Activated CD4-positive, alpha-beta T cell treated with anti-CD3 and anti-CD28 coated beads, Interleukin-2, amount 10 ng/mL, durations not matched to agents 7 days and 5 days (primary cell): ENCODE measurements at regions not wholly inside any gene's neighbourhood (a gene's known extent, or its start where the extent isn't known, plus 50 kb on each side); places are given as distances from the start of the nearest gene placed in this dataset.
"Not testable (repeated sequence)": the region's sequence is repeated elsewhere in the genome, so short reads cannot be mapped to it uniquely, and the experiment has no call there.

ENCODE experiments used
- CTCF ChIA-PET: fragments of 350-600 bp; sonication (Branson Sonifier 250); formaldehyde crosslinking; loops from one replicate; lab custom pipeline; 2021; ENCODE audit warnings: antibody characterized with exemption; lab: Charles Lee
- POLR2A ChIA-PET: fragments of 350-600 bp; sonication (Branson Sonifier 250); formaldehyde crosslinking; loops from one replicate; lab custom pipeline; 2021; ENCODE audit warnings: antibody characterized with exemption; lab: Charles Lee
- DNase-seq: peaks from one replicate; pipeline ENCODE4 v3.0.0-alpha.2; 2020
- H3K27ac Mint-ChIP-seq: one replicate; pipeline ENCODE4 v1.8.0; 2021; ENCODE audit warnings: mild to moderate bottlenecking, moderate library complexity, mixed read lengths
- H3K27me3 Mint-ChIP-seq: one replicate; pipeline ENCODE4 v1.8.0; 2021; ENCODE audit warnings: mixed read lengths
- H3K36me3 Mint-ChIP-seq: one replicate; pipeline ENCODE4 v1.8.0; 2021; ENCODE audit warnings: low read depth, mixed read lengths
- H3K4me1 Mint-ChIP-seq: one replicate; pipeline ENCODE4 v1.8.0; 2021; ENCODE audit warnings: mixed read lengths
- H3K4me3 Mint-ChIP-seq: one replicate; pipeline ENCODE4 v1.8.0; 2021; ENCODE audit warnings: mild to moderate bottlenecking, moderate library complexity, mixed read lengths
- H3K9me3 Mint-ChIP-seq: one replicate; pipeline ENCODE4 v1.8.0; 2021; ENCODE audit warnings: mixed read lengths

DNA sequence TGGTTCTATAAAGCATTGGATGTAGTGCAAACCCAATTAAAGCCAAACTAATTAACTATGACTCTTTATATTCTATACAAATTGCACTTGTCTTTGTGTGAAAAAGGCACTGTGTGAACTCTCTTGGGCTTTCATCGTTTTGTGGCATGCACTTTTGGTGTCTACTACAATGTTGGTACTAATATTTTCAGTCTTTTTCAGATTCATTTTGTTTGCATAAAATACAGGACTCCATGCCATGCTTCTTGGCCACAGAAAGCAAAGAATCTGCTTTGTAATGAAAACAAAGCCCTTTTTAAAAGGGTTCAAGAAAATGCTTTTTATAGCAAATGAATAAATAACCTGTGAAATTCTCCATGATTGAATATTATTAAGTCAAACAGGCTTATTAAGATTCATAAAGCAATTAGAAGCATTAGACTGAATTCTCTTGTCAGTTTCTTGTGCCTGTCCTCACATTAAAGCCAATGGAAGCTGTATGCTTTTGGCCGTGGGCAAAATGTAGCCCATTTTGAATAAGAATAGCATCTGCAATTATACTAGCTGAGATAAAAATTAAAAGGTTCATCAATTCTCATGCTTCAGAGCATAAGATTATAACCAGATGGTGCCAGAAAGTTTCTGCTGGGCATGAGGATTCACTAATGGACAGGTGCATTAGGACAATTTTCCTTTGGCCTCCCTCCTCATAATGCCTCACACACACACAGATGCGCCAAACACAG lies 1665.2 kb downstream of the SUCLG1 start:
- Mint-ChIP-seq H3K4me3 (no peak overlapping the region), H3K27me3 (no peaks in the 10 kb centered on the region), H3K4me1 (no peaks in the 10 kb centered on the region), H3K9me3 (no peaks in the 10 kb centered on the region), H3K27ac (no peak overlapping the region), H3K36me3 (no peaks in the 10 kb centered on the region)
- CTCF ChIA-PET: no interaction called here
- DNase-seq: no peak
- POLR2A ChIA-PET: no interaction called here

DNA sequence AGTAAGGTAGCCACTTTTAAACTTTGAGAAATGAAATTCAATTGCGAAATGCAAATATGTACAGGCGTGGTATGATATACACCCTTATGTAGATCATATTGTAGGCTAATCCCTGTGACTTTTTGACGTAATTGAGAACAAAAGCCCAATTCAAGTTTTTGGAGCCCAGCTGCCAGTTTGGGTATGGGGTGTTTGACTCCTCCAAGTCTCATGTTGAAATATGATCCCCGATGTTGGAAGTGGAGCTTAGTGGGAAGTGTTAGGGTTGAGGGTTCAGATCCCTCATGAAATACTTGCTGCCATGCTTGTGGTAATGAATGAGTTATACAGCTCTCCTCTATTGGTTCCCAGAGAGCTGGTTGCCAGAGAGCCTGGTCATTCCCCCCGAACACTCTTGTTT lies 1666.8 kb downstream of the SUCLG1 start:
- no peak overlapping the region for H3K4me3 Mint-ChIP-seq
- H3K4me1 Mint-ChIP-seq: no peaks in the 10 kb centered on the region
- no peaks in the 10 kb centered on the region for H3K36me3 Mint-ChIP-seq
- no peaks in the 10 kb centered on the region for H3K9me3 Mint-ChIP-seq
- no peak overlapping the region for H3K27ac Mint-ChIP-seq
- ChIA-PET CTCF (no interaction called here), POLR2A (no interaction called here)
- DNase-seq: no peak
- no peaks in the 10 kb centered on the region for H3K27me3 Mint-ChIP-seq

DNA sequence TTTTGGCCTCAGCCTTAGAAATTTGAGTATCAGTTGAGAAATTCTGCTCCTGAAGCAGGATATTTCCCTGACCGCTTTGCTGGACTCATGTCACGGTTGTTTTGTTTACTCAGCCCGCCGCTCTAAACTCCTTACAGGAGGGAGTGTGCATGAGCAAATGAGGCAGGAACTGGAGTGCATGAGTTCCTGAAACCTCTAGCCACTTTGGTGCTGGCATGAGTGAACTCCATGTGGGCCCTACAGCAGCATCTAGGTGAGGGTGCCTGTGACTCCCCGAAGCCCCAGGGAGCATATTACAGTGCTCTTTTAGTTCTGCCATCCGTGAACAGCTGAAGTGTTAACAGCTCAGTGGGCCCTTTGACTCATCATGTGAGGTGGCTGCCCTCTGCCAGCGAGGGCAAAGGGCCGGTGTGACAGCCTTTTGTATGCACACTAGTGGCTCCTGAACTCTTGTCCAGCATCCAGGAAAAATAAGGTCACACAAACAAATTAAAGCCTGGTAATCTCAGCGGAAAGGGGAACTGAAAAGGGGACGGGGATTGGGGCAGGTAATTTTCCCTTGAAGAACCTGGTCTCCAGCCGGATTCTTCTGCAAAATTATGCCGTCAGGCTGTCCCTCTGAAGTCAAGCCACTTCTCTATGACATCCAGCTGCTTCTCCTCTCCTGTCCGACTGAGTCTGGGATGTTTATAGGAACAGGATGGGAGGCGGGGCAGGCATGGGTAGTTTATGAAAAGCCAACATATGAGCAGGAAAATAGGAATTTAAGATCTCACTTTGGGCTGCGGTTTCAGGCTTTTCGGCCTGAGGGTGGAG lies 1668.7 kb downstream of the SUCLG1 start:
- H3K4me3 Mint-ChIP-seq: no peak overlapping the region
- no peak overlapping the region for H3K27ac Mint-ChIP-seq
- no peaks in the 10 kb centered on the region for H3K27me3 Mint-ChIP-seq
- CTCF ChIA-PET: no interaction called here
- POLR2A ChIA-PET: no interaction called here
- H3K36me3 Mint-ChIP-seq: no peaks in the 10 kb centered on the region
- no peaks in the 10 kb centered on the region for H3K4me1 Mint-ChIP-seq
- no peak for DNase-seq
- H3K9me3 Mint-ChIP-seq: no peaks in the 10 kb centered on the region

GRCh38 chr2:82789851-82790205 lies 1669.3 kb downstream of the SUCLG1 start:
- CTCF ChIA-PET: no interaction called here
- no peaks in the 10 kb centered on the region for H3K27me3 Mint-ChIP-seq
- DNase-seq: no peak
- no peak overlapping the region for H3K27ac Mint-ChIP-seq
- H3K9me3 Mint-ChIP-seq: no peaks in the 10 kb centered on the region
- no peaks in the 10 kb centered on the region for H3K36me3 Mint-ChIP-seq
- no peak overlapping the region for H3K4me3 Mint-ChIP-seq
- POLR2A ChIA-PET: no interaction called here
- no peaks in the 10 kb centered on the region for H3K4me1 Mint-ChIP-seq

GRCh38 chr2:82781176-82781915 lies 1677.7 kb downstream of the SUCLG1 start:
- H3K4me3 Mint-ChIP-seq: no peak overlapping the region
- ChIA-PET CTCF (no interaction called here), POLR2A (no interaction called here)
- no peak for DNase-seq
- no peak overlapping the region for H3K27ac Mint-ChIP-seq
- H3K36me3 Mint-ChIP-seq: no peaks in the 10 kb centered on the region
- H3K9me3 Mint-ChIP-seq: no peaks in the 10 kb centered on the region
- no peaks in the 10 kb centered on the region for H3K4me1 Mint-ChIP-seq
- no peaks in the 10 kb centered on the region for H3K27me3 Mint-ChIP-seq

DNA sequence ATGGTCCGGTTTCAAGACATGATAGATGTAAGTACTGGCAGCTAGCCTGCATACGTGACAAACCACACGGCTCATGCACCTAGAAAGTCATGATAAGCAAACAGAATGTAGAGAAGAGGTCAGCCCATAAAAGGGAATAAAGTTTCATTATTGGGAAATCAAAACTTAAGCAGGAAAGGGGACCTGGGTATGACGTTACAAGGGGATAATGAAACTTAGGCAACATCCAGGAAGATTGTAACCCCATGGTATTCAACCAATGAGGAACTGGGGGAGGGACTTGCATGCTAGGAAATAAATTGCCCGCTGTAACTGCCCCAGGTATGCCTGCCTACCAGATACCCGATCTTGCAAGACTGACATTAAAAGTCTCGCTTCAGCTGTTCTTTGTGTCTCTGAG lies 1679.0 kb downstream of the SUCLG1 start:
- Mint-ChIP-seq H3K27ac (no peak overlapping the region), H3K9me3 (no peaks in the 10 kb centered on the region), H3K27me3 (no peaks in the 10 kb centered on the region), H3K4me3 (no peak overlapping the region), H3K36me3 (no peaks in the 10 kb centered on the region), H3K4me1 (no peaks in the 10 kb centered on the region)
- no peak for DNase-seq
- ChIA-PET CTCF (no interaction called here), POLR2A (no interaction called here)

- no peak overlapping the region for H3K27ac Mint-ChIP-seq
- no peak for DNase-seq
- H3K4me3 Mint-ChIP-seq: no peak overlapping the region
- ChIA-PET POLR2A (no interaction called here), CTCF (no interaction called here)
- H3K9me3 Mint-ChIP-seq: peaks cover 16% of the 10 kb centered on the region
- no peaks in the 10 kb centered on the region for H3K36me3 Mint-ChIP-seq
- H3K4me1 Mint-ChIP-seq: no peaks in the 10 kb centered on the region
- H3K27me3 Mint-ChIP-seq: no peaks in the 10 kb centered on the region
These were observed 1706.7 kb downstream of the SUCLG1 start for GRCh38 chr2:82752396-82752795.

DNA sequence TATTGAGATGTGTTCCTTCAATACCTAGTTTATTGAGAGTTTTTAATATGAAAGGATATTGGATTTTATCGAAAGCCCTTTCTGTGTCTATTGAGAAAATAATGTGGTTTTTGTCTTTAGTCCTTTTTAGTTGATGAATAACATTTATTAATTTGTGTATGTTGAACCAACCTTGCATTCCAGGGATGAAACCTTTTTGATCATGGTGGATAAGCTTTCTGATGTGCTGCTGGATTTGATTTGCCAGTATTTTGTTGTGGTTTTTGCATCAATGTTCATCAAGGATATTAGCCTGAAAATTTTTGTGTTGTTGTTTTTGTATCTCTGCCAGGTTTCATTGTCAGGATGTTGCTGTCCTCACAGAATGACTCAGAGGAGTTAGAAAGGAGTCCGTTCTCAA lies 1710.4 kb downstream of the SUCLG1 start:
- Mint-ChIP-seq H3K27ac (no peak overlapping the region), H3K4me3 (no peak overlapping the region), H3K27me3 (no peaks in the 10 kb centered on the region), H3K4me1 (no peaks in the 10 kb centered on the region), H3K9me3 (peaks cover 21% of the 10 kb centered on the region), H3K36me3 (no peaks in the 10 kb centered on the region)
- POLR2A ChIA-PET: no interaction called here
- DNase-seq: no peak
- CTCF ChIA-PET: no interaction called here

DNA sequence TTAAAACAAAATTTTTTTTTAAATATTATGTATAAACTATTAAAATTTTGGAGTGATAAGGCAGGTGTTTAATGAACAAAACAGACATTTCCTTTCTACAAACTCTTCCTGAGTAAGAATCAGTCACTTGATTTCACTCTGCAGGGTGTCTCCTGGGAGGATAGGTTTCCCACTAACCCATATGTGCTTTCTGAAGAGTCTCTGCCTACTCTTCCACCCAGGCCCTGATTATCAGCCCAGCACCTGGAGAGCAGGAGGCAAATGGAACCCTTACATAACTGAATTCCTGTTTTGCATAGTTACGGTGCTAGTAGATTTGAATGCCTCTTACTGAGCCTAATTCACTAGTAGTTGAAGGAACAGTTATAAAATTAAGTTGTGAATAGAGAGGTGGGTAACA lies 1718.6 kb downstream of the SUCLG1 start:
- Mint-ChIP-seq H3K4me3 (no peak overlapping the region), H3K4me1 (no peaks in the 10 kb centered on the region), H3K27ac (no peak overlapping the region), H3K9me3 (peaks cover 8% of the 10 kb centered on the region), H3K36me3 (no peaks in the 10 kb centered on the region), H3K27me3 (no peaks in the 10 kb centered on the region)
- CTCF ChIA-PET: no interaction called here
- POLR2A ChIA-PET: no interaction called here
- no peak for DNase-seq

DNA sequence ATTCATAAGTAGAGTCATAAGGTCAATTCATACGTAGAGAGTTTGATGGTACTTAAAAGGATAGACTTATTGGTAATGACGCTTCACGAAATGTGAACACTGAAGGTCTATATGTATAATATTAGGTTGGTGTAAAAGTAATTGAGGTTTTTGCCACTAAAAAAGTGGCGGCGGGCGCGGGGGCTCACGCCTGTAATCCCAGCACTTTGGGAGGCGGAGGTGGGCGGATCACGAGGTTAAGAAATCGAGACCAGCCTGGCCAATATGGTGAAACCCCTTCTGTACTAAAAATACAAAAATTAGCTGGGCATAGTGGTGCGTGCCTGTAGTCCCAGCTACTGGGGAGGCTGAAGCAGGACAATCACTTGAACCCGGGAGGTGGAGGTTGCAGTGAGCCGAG lies 1721.1 kb downstream of the SUCLG1 start:
- POLR2A ChIA-PET: not testable (repeated sequence)

GRCh38 chr2:82735336-82735735 lies 1723.7 kb downstream of the SUCLG1 start:
- DNase-seq: no peak
- ChIA-PET CTCF (no interaction called here), POLR2A (no interaction called here)
- Mint-ChIP-seq H3K27me3 (no peaks in the 10 kb centered on the region), H3K27ac (no peak overlapping the region), H3K36me3 (no peaks in the 10 kb centered on the region), H3K4me3 (no peak overlapping the region), H3K9me3 (peaks cover 2% of the 10 kb centered on the region), H3K4me1 (no peaks in the 10 kb centered on the region)

More for the DNA sequence above, 1721.1 kb downstream of the SUCLG1 start:
- H3K36me3 Mint-ChIP-seq, H3K4me1 Mint-ChIP-seq, H3K4me3 Mint-ChIP-seq, H3K9me3 Mint-ChIP-seq, H3K27me3 Mint-ChIP-seq, H3K27ac Mint-ChIP-seq, DNase-seq: not testable (repeated sequence)
- CTCF ChIA-PET: interaction anchor here (0.6 kb wide), 1 partner anchor 113 kb away, joined by 3 read pairs; no protein-coding TSS in a partner anchor

- H3K36me3 Mint-ChIP-seq: no peaks in the 10 kb centered on the region
- H3K27me3 Mint-ChIP-seq: no peaks in the 10 kb centered on the region
- no peak for DNase-seq
- ChIA-PET POLR2A (no interaction called here), CTCF (no interaction called here)
- no peaks in the 10 kb centered on the region for H3K9me3 Mint-ChIP-seq
- no peaks in the 10 kb centered on the region for H3K4me1 Mint-ChIP-seq
- H3K4me3 Mint-ChIP-seq: no peak overlapping the region
- no peak overlapping the region for H3K27ac Mint-ChIP-seq
These were observed 1727.3 kb downstream of the SUCLG1 start for GRCh38 chr2:82731824-82732223.

DNA sequence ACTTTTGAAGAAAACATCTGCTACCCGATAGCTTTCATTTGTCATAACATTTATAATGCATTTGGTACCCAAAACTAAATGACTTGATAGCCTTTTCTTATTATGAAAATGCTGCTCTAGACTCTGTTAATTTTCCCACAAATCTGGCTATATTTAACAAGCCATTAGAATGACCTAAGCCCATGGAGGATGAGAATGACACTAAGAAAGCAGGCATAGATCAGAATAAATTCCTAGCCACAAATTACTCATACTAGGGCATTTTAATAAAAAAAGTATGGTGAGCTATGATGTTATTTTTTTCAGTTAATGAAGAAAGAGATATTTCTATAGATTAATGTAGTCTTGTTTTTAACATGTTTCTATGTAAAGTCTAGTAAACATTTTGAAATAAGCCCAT lies 1728.3 kb downstream of the SUCLG1 start:
- H3K9me3 Mint-ChIP-seq: no peaks in the 10 kb centered on the region
- no peak overlapping the region for H3K4me3 Mint-ChIP-seq
- H3K27ac Mint-ChIP-seq: no peak overlapping the region
- no peaks in the 10 kb centered on the region for H3K4me1 Mint-ChIP-seq
- no peaks in the 10 kb centered on the region for H3K36me3 Mint-ChIP-seq
- ChIA-PET CTCF (no interaction called here), POLR2A (no interaction called here)
- no peaks in the 10 kb centered on the region for H3K27me3 Mint-ChIP-seq
- no peak for DNase-seq
